ENCODE measurements at regions not wholly inside any gene's neighbourhood (a gene's known extent, or its start where the extent isn't known, plus 50 kb on each side); places are given as distances from the start of the nearest gene placed in this dataset.
"Not testable (repeated sequence)": the region's sequence is repeated elsewhere in the genome, so short reads cannot be mapped to it uniquely, and the experiment has no call there.

GRCh38 chr2:194661431-194661830, 995.6 kb upstream of the SLC39A10 start:
- H3K9me3 ChIP-seq (ENCODE audit: insufficient read depth, low read depth, low read length) = no peaks in the 10 kb centered on the region
- WGBS = 100% methylated on average over 2 of the region's 2 CpGs
- H3K4me1 ChIP-seq (ENCODE audit: insufficient read depth, low read length) = no peaks in the 10 kb centered on the region
- no peak overlapping the region for H3K4me3 ChIP-seq (ENCODE audit: low read length)
- H3K36me3 ChIP-seq (ENCODE audit: insufficient read depth, low read length) = no peaks in the 10 kb centered on the region
- H3K27me3 ChIP-seq (ENCODE audit: insufficient read depth, low read length) = no peaks in the 10 kb centered on the region
- no peak overlapping the region for H3K27ac ChIP-seq (ENCODE audit: low read depth, low read length)
- no peak overlapping the region for H3K9ac ChIP-seq (ENCODE audit: low read depth, low read length)

- H3K9ac ChIP-seq (ENCODE audit: low read depth, low read length); H3K4me1 ChIP-seq (ENCODE audit: insufficient read depth, low read length); H3K4me3 ChIP-seq (ENCODE audit: low read length); H3K9me3 ChIP-seq (ENCODE audit: insufficient read depth, low read depth, low read length); H3K36me3 ChIP-seq (ENCODE audit: insufficient read depth, low read length); H3K27me3 ChIP-seq (ENCODE audit: insufficient read depth, low read length); H3K27ac ChIP-seq (ENCODE audit: low read depth, low read length): not testable (repeated sequence)
- 92% methylated on average over 9 of the region's 9 CpGs for WGBS
Observed at GRCh38 chr2:194639057-194639456, 1018.0 kb upstream of the SLC39A10 start.

- H3K27me3 ChIP-seq (ENCODE audit: insufficient read depth, low read length) = no peaks in the 10 kb centered on the region
- 88% methylated on average over 6 of the region's 6 CpGs for WGBS
- no peak overlapping the region for H3K27ac ChIP-seq (ENCODE audit: low read depth, low read length)
- no peak overlapping the region for H3K4me3 ChIP-seq (ENCODE audit: low read length)
- H3K9me3 ChIP-seq (ENCODE audit: insufficient read depth, low read depth, low read length) = no peaks in the 10 kb centered on the region
- no peaks in the 10 kb centered on the region for H3K4me1 ChIP-seq (ENCODE audit: insufficient read depth, low read length)
- no peak overlapping the region for H3K9ac ChIP-seq (ENCODE audit: low read depth, low read length)
- no peaks in the 10 kb centered on the region for H3K36me3 ChIP-seq (ENCODE audit: insufficient read depth, low read length)
Observed at GRCh38 chr2:194621945-194622344, 1035.1 kb upstream of the SLC39A10 start.

GRCh38 chr2:194619366-194619765, 1037.7 kb upstream of the SLC39A10 start:
- Histone ChIP-seq H3K27me3 (ENCODE audit: insufficient read depth, low read length) (no peaks in the 10 kb centered on the region), H3K27ac (ENCODE audit: low read depth, low read length) (no peak overlapping the region), H3K36me3 (ENCODE audit: insufficient read depth, low read length) (no peaks in the 10 kb centered on the region), H3K4me1 (ENCODE audit: insufficient read depth, low read length) (no peaks in the 10 kb centered on the region), H3K9ac (ENCODE audit: low read depth, low read length) (no peak overlapping the region), H3K4me3 (ENCODE audit: low read length) (no peak overlapping the region), H3K9me3 (ENCODE audit: insufficient read depth, low read depth, low read length) (no peaks in the 10 kb centered on the region)

GRCh38 chr2:194618432-194618831, 1038.6 kb upstream of the SLC39A10 start:
- no peaks in the 10 kb centered on the region for H3K36me3 ChIP-seq (ENCODE audit: insufficient read depth, low read length)
- no peaks in the 10 kb centered on the region for H3K4me1 ChIP-seq (ENCODE audit: insufficient read depth, low read length)

GRCh38 chr2:194616334-194616733, 1040.7 kb upstream of the SLC39A10 start:
- Histone ChIP-seq H3K9ac (ENCODE audit: low read depth, low read length) (no peak overlapping the region), H3K4me1 (ENCODE audit: insufficient read depth, low read length) (no peaks in the 10 kb centered on the region), H3K4me3 (ENCODE audit: low read length) (no peak overlapping the region), H3K27ac (ENCODE audit: low read depth, low read length) (no peak overlapping the region), H3K9me3 (ENCODE audit: insufficient read depth, low read depth, low read length) (peaks cover 9% of the 10 kb centered on the region), H3K36me3 (ENCODE audit: insufficient read depth, low read length) (no peaks in the 10 kb centered on the region), H3K27me3 (ENCODE audit: insufficient read depth, low read length) (no peaks in the 10 kb centered on the region)
- 96% methylated on average over 1 of the region's 1 CpG for WGBS

More at GRCh38 chr2:194618432-194618831, 1038.6 kb upstream of the SLC39A10 start:
- Histone ChIP-seq H3K9me3 (ENCODE audit: insufficient read depth, low read depth, low read length) (peaks cover 2% of the 10 kb centered on the region; the same call in 1 of the 2 replicates), H3K27me3 (ENCODE audit: insufficient read depth, low read length) (no peaks in the 10 kb centered on the region), H3K4me3 (ENCODE audit: low read length) (no peak overlapping the region), H3K9ac (ENCODE audit: low read depth, low read length) (no peak overlapping the region), H3K27ac (ENCODE audit: low read depth, low read length) (no peak overlapping the region)

GRCh38 chr2:194610297-194610696, 1046.7 kb upstream of the SLC39A10 start:
- no peak overlapping the region for H3K27ac ChIP-seq (ENCODE audit: low read depth, low read length)
- no peak overlapping the region for H3K4me3 ChIP-seq (ENCODE audit: low read length)
- no peaks in the 10 kb centered on the region for H3K4me1 ChIP-seq (ENCODE audit: insufficient read depth, low read length)
- no peaks in the 10 kb centered on the region for H3K36me3 ChIP-seq (ENCODE audit: insufficient read depth, low read length)
- no peak overlapping the region for H3K9ac ChIP-seq (ENCODE audit: low read depth, low read length)
- no peaks in the 10 kb centered on the region for H3K27me3 ChIP-seq (ENCODE audit: insufficient read depth, low read length)
- H3K9me3 ChIP-seq (ENCODE audit: insufficient read depth, low read depth, low read length) = peaks cover 63% of the 10 kb centered on the region

GRCh38 chr2:194603429-194603828, 1053.6 kb upstream of the SLC39A10 start:
- WGBS = 96% methylated on average over 5 of the region's 5 CpGs
- no peak overlapping the region for H3K27ac ChIP-seq (ENCODE audit: low read depth, low read length)
- H3K36me3 ChIP-seq (ENCODE audit: insufficient read depth, low read length) = no peaks in the 10 kb centered on the region
- no peak overlapping the region for H3K4me3 ChIP-seq (ENCODE audit: low read length)
- peaks cover 47% of the 10 kb centered on the region for H3K9me3 ChIP-seq (ENCODE audit: insufficient read depth, low read depth, low read length)
- no peaks in the 10 kb centered on the region for H3K27me3 ChIP-seq (ENCODE audit: insufficient read depth, low read length)
- no peak overlapping the region for H3K9ac ChIP-seq (ENCODE audit: low read depth, low read length)
- H3K4me1 ChIP-seq (ENCODE audit: insufficient read depth, low read length) = no peaks in the 10 kb centered on the region

- no peak overlapping the region for H3K27ac ChIP-seq (ENCODE audit: low read depth, low read length)
- 89% methylated on average over 4 of the region's 5 CpGs for WGBS
- no peaks in the 10 kb centered on the region for H3K27me3 ChIP-seq (ENCODE audit: insufficient read depth, low read length)
- peaks cover 43% of the 10 kb centered on the region for H3K9me3 ChIP-seq (ENCODE audit: insufficient read depth, low read depth, low read length)
- H3K9ac ChIP-seq (ENCODE audit: low read depth, low read length) = no peak overlapping the region
- H3K4me3 ChIP-seq (ENCODE audit: low read length) = no peak overlapping the region
- H3K36me3 ChIP-seq (ENCODE audit: insufficient read depth, low read length) = no peaks in the 10 kb centered on the region
- no peaks in the 10 kb centered on the region for H3K4me1 ChIP-seq (ENCODE audit: insufficient read depth, low read length)
Observed at GRCh38 chr2:194602750-194603149, 1054.3 kb upstream of the SLC39A10 start.

GRCh38 chr2:194591192-194591591, 1065.8 kb upstream of the SLC39A10 start:
- H3K9ac ChIP-seq (ENCODE audit: low read depth, low read length) = no peak overlapping the region
- H3K27me3 ChIP-seq (ENCODE audit: insufficient read depth, low read length) = no peaks in the 10 kb centered on the region
- H3K9me3 ChIP-seq (ENCODE audit: insufficient read depth, low read depth, low read length) = no peaks in the 10 kb centered on the region
- H3K27ac ChIP-seq (ENCODE audit: low read depth, low read length) = no peak overlapping the region
- H3K4me3 ChIP-seq (ENCODE audit: low read length) = no peak overlapping the region
- no peaks in the 10 kb centered on the region for H3K4me1 ChIP-seq (ENCODE audit: insufficient read depth, low read length)
- WGBS = 90% methylated on average over 1 of the region's 1 CpG
- no peaks in the 10 kb centered on the region for H3K36me3 ChIP-seq (ENCODE audit: insufficient read depth, low read length)

GRCh38 chr2:194587739-194588270, 1069.2 kb upstream of the SLC39A10 start:
- H3K4me3 ChIP-seq (ENCODE audit: low read length) = no peak overlapping the region
- H3K27ac ChIP-seq (ENCODE audit: low read depth, low read length) = no peak overlapping the region
- H3K9me3 ChIP-seq (ENCODE audit: insufficient read depth, low read depth, low read length) = no peaks in the 10 kb centered on the region
- no peaks in the 10 kb centered on the region for H3K4me1 ChIP-seq (ENCODE audit: insufficient read depth, low read length)
- no peaks in the 10 kb centered on the region for H3K27me3 ChIP-seq (ENCODE audit: insufficient read depth, low read length)
- H3K36me3 ChIP-seq (ENCODE audit: insufficient read depth, low read length) = no peaks in the 10 kb centered on the region
- H3K9ac ChIP-seq (ENCODE audit: low read depth, low read length) = no peak overlapping the region
- WGBS = 96% methylated on average over 1 of the region's 1 CpG

GRCh38 chr2:194567661-194568017, 1089.4 kb upstream of the SLC39A10 start:
- Histone ChIP-seq H3K9me3 (ENCODE audit: insufficient read depth, low read depth, low read length) (no peaks in the 10 kb centered on the region), H3K4me1 (ENCODE audit: insufficient read depth, low read length) (no peaks in the 10 kb centered on the region), H3K27ac (ENCODE audit: low read depth, low read length) (no peak overlapping the region), H3K36me3 (ENCODE audit: insufficient read depth, low read length) (no peaks in the 10 kb centered on the region), H3K9ac (ENCODE audit: low read depth, low read length) (no peak overlapping the region), H3K27me3 (ENCODE audit: insufficient read depth, low read length) (no peaks in the 10 kb centered on the region), H3K4me3 (ENCODE audit: low read length) (no peak overlapping the region)
- 89% methylated on average over 2 of the region's 2 CpGs for WGBS
